Fibroblast of lung (primary cell): ENCODE measurements at regions not wholly inside any gene's neighbourhood (a gene's known extent, or its start where the extent isn't known, plus 50 kb on each side); places are given as distances from the start of the nearest gene placed in this dataset.

Experiments
- EZH2 ChIP-seq: IDR thresholded peaks from 2 replicates; pipeline ENCODE4 v1.5.1; 2012; ENCODE audit warnings: low read length, control low read depth, mild to moderate bottlenecking; ENCODE audit errors: missing control alignments
- TF ChIP-seq, protein P1 (sequence below), 2 donors: IDR thresholded peaks in 1 of 2; conservative IDR thresholded peaks in 1 of 2; 1 replicate in 1 of 2; 2 replicates in 1 of 2; pipeline ENCODE4 v1.5.1; 2011 to 2012; ENCODE audit warnings: low read length in 2 of 2, control low read depth in 1 of 2, inconsistent platforms in 1 of 2, low read depth in 1 of 2, mild to moderate bottlenecking in 1 of 2

DNA sequence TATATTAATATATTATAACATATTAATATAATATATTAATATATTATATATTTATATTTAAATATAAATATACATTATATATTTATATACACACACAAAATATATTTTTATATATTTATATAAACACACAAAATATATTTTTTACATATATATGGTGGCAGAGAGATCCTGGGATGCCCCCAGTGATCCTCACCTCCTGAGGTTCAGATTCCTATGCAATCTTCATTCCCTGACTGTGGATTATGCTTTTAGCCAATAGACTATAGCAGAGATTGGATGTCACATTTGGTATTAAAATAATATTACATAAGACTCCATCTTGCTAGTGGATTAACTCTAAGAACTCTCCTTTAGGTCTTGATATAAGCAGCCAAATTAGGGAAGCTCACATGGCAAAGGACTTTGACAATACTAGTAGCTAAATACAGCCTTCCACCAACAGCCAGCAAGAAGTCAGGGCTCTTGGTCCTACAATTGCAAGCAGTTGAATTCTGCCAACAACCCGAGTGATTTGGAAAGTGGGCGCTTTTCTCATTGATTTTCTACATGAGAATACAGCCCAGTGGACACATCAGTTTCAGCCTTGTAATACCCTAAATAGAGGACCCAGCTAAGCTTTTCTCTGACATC, 681.0 kb downstream of the C6orf118 start:
- TF ChIP-seq, protein P1, sequence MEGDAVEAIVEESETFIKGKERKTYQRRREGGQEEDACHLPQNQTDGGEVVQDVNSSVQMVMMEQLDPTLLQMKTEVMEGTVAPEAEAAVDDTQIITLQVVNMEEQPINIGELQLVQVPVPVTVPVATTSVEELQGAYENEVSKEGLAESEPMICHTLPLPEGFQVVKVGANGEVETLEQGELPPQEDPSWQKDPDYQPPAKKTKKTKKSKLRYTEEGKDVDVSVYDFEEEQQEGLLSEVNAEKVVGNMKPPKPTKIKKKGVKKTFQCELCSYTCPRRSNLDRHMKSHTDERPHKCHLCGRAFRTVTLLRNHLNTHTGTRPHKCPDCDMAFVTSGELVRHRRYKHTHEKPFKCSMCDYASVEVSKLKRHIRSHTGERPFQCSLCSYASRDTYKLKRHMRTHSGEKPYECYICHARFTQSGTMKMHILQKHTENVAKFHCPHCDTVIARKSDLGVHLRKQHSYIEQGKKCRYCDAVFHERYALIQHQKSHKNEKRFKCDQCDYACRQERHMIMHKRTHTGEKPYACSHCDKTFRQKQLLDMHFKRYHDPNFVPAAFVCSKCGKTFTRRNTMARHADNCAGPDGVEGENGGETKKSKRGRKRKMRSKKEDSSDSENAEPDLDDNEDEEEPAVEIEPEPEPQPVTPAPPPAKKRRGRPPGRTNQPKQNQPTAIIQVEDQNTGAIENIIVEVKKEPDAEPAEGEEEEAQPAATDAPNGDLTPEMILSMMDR (conservative IDR thresholded peaks at IDR 0.05 in 1 of 2, IDR thresholded peaks at IDR 0.05 in 1 of 2; ENCODE audit: low read depth in 1 of 2, low read length in 2 of 2) = no peak
- no peak for TF ChIP-seq EZH2
